CD4-positive, alpha-beta T cell treated with Interferon alpha-2 for 1 hour (primary cell): ENCODE measurements at regions not wholly inside any gene's neighbourhood (a gene's known extent, or its start where the extent isn't known, plus 50 kb on each side); places are given as distances from the start of the nearest gene placed in this dataset.

ENCODE experiments used
- DNase-seq, 2 donors: peaks; one replicate each; pipeline ENCODE4 v3.0.0-alpha.2; 2020 to 2022

DNA sequence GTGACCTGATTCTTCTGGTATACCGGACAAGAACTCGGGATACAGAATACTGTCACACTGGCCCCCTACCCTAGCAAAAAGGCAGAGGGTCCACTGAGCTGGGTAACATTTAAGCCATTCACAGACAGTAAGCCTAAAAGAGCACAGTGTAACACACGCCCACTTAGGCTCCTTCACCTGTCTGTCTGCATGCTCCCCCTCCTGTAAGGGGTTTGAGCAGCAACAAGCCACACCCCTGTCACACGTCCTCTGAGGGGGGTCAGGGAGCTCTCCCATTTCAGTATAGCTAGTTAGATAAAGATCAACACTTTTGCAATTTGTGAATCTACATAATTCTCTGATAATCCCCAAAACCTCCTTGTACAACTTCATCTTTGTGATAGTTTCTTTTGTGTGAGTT, 586.3 kb upstream of the LMCD1 start:
- no peak for DNase-seq

DNA sequence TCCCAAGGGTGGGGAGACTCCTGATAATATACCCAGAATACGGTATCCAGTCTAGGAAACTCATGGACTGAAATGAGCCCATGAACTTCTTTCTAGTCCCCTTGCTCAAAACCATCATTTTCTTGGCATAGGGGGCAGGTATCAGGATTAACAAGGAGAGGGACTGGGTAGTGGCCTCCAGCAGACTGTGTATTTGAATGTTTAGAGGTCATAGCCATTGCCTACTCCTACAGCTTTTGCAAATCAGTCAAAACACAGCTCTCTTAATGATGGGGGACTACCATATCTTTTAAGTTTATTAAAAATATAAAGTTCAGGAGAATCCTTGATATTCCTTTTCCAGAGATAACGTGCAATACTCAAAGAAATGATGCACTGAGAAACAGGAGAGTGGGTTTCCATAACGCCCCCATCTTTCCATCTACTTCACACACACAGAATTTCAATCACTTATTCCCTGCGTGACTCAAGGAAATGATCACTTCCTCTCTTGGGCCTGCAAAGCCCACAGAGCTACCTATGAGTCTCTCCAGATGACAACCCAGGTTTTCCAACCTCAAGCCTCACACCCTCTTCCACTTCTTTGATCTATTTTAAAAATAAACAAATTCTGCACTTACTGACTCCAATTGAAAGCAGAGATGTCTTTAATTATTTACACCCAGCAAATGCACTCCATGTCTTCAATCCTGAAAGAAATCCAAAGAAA, 584.0 kb upstream of the LMCD1 start:
- DNase-seq, result no peak

DNA sequence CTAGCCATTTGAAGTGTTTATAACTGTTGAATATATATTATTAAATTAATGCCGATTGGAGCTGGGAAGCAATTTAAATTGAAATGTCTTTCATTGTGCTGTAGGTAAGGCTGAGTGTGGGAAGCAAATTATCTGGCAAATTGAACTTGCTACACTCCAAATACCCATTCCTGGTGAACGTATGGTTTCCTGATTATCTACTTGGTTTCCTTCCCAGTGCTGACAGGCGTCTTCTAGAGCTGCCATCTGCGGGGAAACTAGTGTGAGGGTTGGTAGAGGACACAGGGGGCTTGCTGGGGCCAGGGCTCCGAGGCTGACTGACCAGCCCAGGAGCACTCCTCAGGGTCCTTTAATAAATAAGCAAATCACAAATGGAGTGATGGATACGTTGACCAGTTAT, 581.4 kb upstream of the LMCD1 start:
- no peak for DNase-seq

DNA sequence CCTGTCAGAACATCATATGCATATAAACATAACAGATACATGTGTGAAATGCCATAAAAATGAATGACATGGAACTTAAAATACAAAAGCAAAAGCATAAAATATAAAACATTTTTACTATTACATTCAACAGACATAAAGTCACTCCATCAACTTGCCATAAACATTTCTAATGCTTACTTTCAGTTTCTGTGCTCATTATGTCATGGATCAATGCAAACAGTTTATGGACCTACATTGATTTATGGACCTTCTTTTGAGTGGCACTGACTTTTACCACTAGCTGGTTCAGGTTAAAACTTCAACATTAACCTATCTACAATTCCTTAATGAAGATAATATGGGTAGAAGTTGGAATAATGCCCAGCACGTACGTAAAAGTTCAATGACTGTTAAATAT, 577.4 kb upstream of the LMCD1 start:
- no peak for DNase-seq

DNA sequence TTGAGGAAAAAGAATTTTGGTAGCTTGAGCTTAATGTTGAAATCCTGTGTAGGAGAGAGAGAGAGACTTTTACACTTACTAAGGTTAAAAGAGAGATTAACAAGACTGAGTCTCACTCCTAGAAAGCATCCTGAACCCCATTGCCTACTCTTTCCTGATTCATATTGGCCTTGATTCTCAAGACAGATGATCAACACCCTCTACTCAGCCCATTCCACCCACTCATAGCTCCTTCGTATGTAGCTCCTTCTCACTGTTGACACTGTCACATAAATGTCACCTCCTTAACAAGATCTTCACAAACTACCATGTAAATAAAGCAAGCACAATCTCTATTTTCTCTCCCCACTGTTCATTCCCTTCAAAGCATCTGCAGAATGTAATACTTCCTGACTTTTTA, 574.6 kb upstream of the LMCD1 start:
- DNase-seq, result no peak

DNA sequence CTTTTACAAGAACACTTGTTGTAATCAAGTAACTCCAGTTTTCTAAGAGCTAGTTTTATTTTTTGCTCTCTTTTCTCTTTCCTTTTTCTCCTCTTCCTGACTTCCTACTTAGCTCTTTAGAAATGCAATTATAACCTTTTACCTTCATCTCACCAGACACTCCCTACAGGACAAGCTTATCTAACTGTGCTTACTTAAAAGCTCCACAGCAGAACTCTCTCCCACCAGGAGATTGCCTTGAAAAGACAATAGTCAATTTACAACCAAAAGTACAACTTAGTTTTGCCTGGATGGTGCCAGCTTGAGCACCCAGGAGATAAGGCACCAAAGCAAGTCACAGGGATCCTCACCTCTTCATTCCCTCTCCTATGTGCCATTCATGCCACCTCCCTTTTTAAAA, 573.8 kb upstream of the LMCD1 start:
- DNase-seq, result no peak

DNA sequence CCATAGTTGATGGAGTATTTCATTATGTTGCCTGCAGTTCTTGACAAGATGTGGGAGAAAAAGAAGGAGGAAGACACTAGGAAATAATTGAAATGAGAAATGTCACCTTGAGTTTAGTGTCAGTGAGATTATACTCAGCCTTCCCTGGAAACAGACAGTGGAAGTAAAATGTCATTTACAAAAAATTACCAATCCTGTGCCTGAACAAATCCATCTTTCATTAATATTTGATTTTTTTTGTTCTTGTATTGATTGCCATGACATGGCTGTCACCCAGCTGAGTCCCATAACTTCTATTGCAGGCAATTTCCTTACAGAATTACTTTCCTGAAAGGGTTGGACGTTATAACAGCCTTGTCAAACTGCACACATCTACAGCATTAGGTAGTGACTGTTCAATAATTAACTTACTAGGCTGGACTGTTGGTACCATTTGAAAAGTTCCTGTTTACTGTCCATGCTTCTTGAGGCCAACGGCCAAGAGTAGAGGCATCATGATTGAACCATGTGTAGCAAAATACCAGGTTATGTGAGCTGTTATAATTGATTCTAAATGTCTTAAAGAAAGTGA, 572.2 kb upstream of the LMCD1 start:
- no peak for DNase-seq

DNA sequence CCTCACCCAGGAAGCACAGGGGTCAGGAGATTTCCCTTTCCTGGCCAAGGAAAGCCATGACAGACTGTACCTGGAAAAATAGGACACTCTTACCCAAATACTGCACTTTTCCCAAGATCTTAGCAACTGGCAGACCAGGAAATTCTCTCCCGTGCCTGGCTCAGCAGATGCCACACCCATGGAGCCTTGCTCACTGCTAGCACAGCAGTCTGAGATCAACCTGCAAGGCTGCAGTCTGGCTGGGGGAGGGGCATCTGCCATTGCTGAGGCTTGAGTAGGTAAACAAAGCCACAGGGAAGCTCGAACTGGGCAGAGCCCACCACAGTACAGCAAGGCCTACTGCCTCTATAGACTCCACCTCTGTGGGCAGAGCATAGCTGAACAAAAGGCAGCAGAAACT, 567.3 kb upstream of the LMCD1 start:
- no peak for DNase-seq

DNA sequence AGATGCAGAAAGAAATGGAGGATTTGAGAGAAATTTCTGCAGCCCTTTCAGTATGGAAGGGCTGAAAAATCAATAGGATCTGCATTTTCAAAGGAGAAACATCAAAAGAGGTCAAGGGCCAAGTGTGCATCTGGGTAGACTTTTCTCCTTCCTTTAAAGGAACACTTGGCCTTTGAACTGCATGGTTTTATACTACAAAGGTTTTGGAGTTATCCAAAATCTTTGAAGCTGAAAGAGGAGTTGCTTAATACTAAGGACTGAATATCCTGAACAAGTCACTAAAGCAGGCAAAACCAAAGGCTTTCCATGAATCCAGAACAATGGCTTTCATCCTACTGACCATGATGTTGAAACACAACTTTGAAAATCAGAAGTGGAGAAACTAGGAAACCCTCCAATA, 553.7 kb upstream of the LMCD1 start:
- DNase-seq, result no peak

DNA sequence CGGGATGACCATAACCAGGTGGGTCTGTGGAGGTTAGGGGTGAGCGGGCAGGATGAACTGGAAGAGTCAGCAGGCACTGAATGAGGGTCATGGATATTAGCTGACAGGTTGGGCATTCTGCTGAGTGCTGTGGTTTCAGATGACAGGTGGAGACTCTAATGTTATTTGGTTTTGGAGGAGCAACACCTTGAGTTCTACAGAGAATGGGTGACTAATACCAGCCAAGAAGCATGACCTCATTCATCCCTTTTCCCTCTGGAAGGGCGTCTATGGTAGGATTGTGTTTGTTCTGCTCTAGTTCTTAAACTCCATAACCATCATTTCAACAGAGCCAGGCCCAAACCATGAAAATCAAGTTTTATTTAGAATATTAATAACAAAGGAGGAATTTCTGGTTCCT, 550.7 kb upstream of the LMCD1 start:
- DNase-seq, result no peak

DNA sequence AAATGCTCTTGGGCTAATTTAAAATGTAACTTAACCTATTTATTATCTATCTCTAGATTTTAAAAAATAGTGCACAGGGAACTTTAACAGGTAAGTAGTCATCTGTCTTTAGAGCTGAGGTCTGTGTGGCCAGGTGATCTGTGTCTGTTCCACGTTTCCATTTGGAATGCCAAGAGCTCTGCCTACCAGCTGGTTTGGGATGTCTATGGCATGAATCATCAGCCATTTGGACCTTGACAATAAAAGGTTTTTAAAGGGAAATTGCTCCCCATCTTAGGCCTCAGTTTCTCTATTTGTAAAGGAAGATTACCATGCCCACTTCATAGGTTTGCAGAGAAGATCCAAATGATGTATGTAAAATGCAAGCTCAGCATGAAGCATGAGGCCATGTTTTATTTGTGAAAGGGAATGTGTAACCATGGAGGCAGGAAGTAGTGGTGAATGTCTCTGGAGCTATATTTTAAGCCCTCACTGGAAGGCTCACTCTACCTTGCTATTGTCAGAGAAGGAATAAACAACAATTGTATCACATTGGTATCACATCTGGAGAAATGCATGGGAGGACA, 548.1 kb upstream of the LMCD1 start:
- no peak for DNase-seq

DNA sequence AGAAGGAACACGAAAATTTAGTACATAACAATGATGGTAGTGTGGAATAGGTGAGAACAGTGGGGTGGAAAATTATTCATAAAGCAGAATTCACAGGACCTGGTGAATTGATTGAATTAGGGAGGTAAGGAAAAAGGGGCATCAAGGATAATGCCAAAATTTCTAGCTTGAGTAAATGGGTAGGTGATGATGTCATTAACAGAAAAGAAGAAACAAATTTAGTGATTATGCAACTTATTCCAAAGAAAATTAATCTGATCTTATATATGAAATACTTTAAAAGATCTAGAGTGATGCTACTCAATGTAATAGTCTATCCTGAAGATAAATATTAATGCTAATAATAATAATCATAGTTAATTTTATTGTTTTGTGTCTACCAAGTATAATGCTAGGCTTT, 544.6 kb upstream of the LMCD1 start:
- no peak for DNase-seq

DNA sequence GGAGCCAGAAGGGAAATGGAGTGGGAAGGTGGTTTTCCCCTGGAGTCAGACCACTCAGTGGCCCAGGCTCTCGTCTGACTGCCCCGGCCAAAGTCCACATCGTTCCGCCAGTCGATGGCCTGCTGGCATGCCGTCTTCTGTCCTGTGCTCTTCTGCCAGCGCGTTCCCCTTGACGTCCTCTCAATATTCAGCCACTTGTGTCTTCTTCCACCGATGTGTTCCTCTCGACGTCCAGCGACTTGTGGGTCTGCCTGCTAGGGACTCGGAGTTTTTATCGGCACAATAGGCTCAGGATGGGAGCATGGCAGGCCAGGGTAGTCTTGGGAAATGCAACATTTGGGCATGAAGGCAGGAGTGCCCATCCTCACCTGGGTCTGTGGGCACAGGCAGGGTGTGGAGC, 542.5 kb upstream of the LMCD1 start:
- DNase-seq, result no peak

DNA sequence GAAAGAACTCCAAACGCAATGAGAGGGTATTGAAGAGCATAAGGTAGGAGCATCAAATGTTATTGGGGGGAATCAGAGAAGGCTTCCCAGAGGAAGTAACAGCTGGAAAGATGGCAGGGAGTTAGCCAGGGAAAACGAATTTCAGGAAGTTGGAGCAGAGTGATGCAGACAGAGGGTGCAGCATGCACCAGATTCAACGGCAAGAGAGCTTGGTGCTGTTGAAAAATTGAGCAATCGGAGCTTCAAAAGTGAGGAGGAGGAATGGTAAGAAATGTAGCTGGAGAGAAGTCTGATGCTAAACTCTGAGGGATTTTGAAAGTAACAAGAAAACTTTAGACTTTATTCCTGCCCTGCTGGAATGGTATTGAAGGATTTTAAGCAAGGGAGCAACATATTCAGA, 541.0 kb upstream of the LMCD1 start:
- DNase-seq, result no peak

DNA sequence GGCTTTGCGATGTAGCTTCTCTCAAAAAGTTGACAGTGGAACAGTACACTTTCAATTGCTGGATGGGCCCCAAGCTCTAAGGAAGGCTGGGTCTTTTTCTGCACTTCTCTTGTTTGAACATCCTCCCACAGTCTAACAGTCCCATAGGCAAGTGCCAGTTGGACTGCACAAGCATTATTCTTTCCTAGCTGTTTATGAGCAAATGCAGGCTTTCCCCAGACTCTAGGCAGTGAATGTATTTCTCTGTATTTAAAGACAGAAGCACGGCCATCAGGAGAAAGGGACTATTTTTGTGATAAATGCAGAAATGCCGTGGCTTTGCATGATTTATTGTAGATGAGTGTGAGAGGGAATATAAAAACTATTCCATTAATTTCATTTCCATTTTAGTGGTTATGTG, 539.3 kb upstream of the LMCD1 start:
- no peak for DNase-seq

DNA sequence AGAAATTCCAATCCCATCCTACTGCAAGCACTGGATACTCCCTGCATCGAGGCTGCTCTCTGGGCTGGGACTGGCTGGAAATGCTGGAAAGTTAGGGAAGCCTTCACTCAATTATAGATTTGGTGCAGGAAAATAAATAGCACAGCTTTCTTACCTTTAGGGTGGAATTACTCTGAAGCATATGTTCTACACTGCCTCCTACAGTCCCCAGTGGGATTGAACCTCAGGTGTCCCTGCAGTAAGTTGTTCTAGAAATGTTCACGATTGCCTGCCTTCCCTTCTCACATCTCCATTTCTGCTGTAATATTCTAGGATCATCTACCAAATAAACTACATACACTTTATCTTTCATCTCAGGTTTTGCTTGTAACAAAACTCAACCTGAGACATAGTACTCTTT, 536.7 kb upstream of the LMCD1 start:
- no peak for DNase-seq

DNA sequence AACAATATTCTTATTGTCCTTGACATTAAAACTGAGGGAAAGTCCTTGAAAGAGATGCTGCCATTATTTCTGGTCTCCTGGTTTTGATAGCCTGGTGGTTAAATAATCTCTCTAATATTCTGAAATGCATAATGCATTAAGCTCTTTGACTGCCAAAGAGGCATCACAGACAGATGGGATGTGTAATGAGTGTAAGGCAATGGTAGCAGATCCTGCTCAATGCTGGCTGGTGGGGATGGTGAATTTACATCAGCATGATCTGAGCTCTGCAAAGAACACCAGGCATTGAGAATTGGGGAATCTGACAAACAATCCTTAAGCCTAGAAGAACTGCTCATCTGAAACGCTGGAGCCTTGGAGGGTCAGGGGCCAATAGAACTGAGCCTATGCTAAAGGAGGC, 528.6 kb upstream of the LMCD1 start:
- DNase-seq, result no peak

DNA sequence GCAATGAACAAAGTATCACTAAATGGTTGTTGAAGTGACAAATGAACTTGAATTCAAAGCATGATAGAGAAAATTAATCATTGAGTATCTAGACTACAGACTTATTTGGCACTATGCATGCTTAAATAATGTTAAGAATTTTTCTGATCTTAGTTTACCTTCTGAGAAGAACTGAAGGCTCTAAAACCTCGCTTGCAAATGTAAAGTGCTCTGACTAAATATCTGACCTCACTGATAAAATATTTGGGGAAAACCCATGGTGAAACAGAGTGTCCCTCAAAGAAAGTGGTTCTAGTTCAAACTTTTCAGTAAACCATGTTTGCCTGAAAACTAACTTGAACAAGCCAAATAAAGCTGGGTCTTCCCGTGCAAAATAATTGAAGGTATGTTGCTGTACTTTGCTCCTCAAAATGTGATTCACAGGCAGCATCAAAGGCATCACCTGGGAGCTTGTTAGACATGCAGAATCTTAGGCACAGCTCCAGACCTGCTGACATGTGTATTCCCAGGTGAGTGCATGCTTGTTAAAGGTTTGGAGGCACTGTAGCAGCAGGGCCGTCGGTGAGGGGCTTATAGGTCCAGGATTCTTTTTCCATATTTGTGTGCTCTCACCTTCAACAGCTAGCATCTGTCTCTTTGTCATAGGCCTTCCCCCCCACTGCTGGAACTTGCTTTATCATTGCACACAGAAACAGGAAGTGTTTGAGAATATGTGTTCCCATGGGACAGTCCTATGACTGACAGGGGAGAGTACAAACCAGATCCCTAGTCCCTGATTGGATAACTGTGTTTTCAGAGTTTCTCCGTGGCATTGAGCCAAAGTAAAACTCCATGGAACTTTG, 524.2 kb upstream of the LMCD1 start:
- no peak for DNase-seq

DNA sequence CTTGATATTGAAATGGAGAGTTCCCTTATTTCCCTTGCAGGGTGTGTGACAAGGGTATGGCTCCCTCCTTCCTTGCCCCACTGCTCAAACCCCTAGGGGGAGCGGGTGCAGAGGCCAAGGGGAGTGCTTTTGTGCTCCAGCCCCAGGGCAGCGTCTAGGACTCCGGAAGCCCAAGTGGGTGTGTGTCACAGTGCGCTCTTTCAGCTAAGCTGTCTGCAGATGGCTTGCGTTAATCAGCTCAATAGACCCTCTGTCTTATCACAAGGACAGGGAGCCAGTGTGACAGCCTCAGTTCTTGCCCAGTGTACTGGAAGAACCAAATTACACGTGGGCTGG, 523.6 kb upstream of the LMCD1 start:
- DNase-seq, result no peak

DNA sequence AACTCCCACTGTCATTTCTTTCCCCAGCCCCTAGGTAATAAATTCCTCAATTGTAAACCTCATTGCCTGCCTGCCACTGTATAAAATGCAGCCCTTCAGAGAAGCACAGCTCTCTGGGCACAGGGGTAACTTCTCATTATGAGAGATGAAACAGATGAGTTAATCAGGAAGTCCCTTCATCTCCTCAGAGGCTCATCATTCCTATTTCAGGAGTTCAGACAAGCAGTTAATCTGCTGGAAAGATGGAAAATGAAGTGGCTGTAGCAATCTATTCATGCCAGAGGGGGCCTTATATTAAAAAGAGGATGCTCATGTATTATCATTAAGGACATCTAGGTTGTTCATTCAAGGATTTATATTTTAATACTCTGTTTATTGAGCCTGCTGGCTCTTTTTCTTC, 519.5 kb upstream of the LMCD1 start:
- DNase-seq, result no peak

DNA sequence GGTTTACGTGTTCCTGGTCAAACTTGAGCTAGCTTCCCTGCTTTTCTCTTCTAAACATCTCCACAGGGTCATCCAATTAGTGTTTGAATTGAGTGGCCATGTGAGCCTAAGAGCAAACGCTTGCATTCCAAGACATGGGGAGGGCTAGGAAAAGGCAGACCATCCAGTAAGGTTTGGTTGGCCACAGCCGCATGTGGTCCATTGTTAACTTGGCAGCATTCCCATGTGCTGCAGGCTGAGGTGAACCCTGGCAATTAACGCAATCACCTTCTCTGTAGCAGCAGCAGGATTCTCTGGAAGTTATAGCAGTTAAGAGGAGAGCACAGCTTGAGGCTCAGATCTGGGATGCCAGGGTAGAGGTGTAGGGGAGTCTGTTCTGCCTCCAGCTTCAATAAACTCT, 502.2 kb upstream of the LMCD1 start:
- no peak for DNase-seq

DNA sequence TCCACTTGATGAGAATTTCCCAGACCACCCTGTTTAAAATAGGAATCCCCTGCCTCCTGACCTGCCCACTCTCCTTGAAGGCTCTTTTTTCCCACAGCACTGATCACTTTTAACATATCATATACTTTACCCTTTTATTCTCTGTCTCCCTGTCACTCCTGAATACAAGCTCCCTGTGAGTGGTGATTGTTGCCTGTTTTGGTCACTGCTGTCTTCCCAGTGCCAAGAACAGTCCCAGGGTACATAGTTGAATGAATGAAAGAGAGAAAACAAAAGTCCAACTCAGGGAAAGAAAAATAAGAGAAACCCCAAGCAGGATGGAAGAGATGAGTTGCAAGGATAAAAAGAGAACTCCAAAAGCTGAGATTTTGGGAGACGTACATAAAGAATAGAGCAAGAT, 500.3 kb upstream of the LMCD1 start:
- no peak for DNase-seq

DNA sequence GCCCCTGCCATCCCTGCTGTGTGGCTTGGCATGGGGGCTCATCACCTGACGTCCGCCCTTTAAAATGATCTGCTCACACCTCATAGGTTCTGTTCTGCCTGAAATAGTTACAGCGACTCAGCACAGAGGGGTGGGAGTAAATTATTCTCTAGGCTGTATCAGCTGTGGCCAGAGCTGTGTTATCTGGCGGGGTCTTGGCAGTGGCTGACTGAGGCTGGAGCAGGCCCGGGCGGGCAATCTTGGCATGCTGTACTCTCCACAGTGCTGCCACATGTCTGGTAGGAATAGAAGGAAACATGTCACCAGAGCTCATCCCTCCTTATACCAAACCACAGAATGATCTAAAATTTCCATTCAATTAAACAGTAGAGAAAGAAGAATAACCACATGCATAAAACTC, 499.9 kb upstream of the LMCD1 start:
- DNase-seq, result no peak

DNA sequence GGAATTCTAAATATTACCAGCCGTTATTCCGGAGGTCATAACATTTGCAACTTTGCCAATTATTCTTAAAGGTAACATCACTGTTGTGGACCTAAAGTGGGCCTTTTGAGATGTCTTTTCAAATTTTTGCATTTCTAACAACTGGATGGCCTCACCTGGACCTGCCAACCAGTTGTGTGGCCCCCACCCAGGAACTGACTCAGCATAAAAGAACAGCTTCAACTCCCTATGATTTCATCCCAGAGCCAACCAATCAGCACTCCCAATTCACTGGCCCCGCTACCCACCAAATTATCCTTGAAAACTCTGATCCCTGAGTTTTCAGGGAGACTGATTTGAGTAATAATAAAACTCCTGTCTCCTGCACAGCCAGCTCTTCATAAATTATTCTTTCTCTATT, 489.7 kb upstream of the LMCD1 start:
- no peak for DNase-seq
